22Rv1 (cell line): ENCODE measurements at regions not wholly inside any gene's neighbourhood (a gene's known extent, or its start where the extent isn't known, plus 50 kb on each side); places are given as distances from the start of the nearest gene placed in this dataset.

Source experiments
- H3K27ac ChIP-seq: fragments of 450-650 bp; 2 replicates; pipeline ENCODE4 v1.5.1; 2017
- CTCF ChIP-seq: fragments of 450-650 bp; IDR thresholded peaks from 2 replicates; pipeline ENCODE4 v1.5.1; 2017; ENCODE audit warnings: mild to moderate bottlenecking
- ZFX ChIP-seq: fragments of 450-650 bp; IDR thresholded peaks from 2 replicates; pipeline ENCODE4 v1.6.1; 2017; ENCODE audit warnings: antibody characterized with exemption, borderline replicate concordance

- H3K27ac ChIP-seq = no peak overlapping the region
- TF ChIP-seq ZFX (no peak), CTCF (no peak)
These were observed 276.6 kb downstream of the SETD4 start for GRCh38 chr21:35783721-35784120.

- TF ChIP-seq ZFX (no peak), CTCF (no peak)
- no peak overlapping the region for H3K27ac ChIP-seq
These were observed 277.7 kb downstream of the SETD4 start for GRCh38 chr21:35782667-35783066.

GRCh38 chr21:35780983-35781382, 279.3 kb downstream of the SETD4 start:
- TF ChIP-seq CTCF (no peak), ZFX (no peak)
- H3K27ac ChIP-seq = no peak overlapping the region

- H3K27ac ChIP-seq = no peak overlapping the region
- no peak for TF ChIP-seq ZFX
- no peak for TF ChIP-seq CTCF
These were observed 280.4 kb downstream of the SETD4 start for GRCh38 chr21:35779690-35780570.

- H3K27ac ChIP-seq = no peak overlapping the region
- TF ChIP-seq ZFX (no peak), CTCF (no peak)
These were observed 281.2 kb downstream of the SETD4 start for GRCh38 chr21:35779167-35779566.

GRCh38 chr21:35777081-35777480, 283.2 kb downstream of the SETD4 start:
- H3K27ac ChIP-seq = no peak overlapping the region
- no peak for TF ChIP-seq CTCF
- TF ChIP-seq ZFX = no peak

GRCh38 chr21:35775778-35776544, 284.4 kb downstream of the SETD4 start:
- TF ChIP-seq CTCF = no peak
- no peak for TF ChIP-seq ZFX
- H3K27ac ChIP-seq = no peak overlapping the region
